Mesenchymal stem cell (in vitro differentiated cells and primary cell): ENCODE measurements at regions not wholly inside any gene's neighbourhood (a gene's known extent, or its start where the extent isn't known, plus 50 kb on each side); places are given as distances from the start of the nearest gene placed in this dataset.
A peak's percentile ranks its signal among the peaks of the same experiment; 100 is the strongest.

Source experiments
- DNase-seq: peaks from one replicate; pipeline ENCODE4 v3.0.0-alpha.2; 2013
- H2AFZ ChIP-seq: one replicate; pipeline ENCODE4 v1.6.1; 2013; ENCODE audit warnings: low read depth, mild to moderate bottlenecking, control low read depth, inconsistent platforms, low read length, moderate library complexity
- H2AK5ac ChIP-seq: 2 replicates; pipeline ENCODE4 v1.6.1; 2013; ENCODE audit warnings: low read length, moderate library complexity, mild to moderate bottlenecking, inconsistent platforms; ENCODE audit not compliant: severe bottlenecking
- H2BK120ac ChIP-seq: one replicate; pipeline ENCODE4 v1.6.1; 2013; ENCODE audit warnings: low read depth, mild to moderate bottlenecking, inconsistent platforms, low read length, moderate library complexity
- H2BK12ac ChIP-seq, 2 experiments: one replicate each; pipeline ENCODE4 v1.6.1; 2013; ENCODE audit warnings: inconsistent platforms in 2 of 2, low read length in 2 of 2, mild to moderate bottlenecking in 2 of 2, moderate library complexity in 2 of 2, control low read depth in 1 of 2
- H2BK15ac ChIP-seq: one replicate; pipeline ENCODE4 v1.6.1; 2013; ENCODE audit warnings: mild to moderate bottlenecking, low read depth, inconsistent platforms; ENCODE audit not compliant: poor library complexity, severe bottlenecking
- H2BK5ac ChIP-seq: 2 replicates; pipeline ENCODE4 v1.6.1; 2013; ENCODE audit warnings: low read depth, mild to moderate bottlenecking, low read length, control low read depth, inconsistent platforms; ENCODE audit not compliant: poor library complexity, severe bottlenecking
- H3K14ac ChIP-seq, 2 experiments: one replicate each; pipeline ENCODE4 v1.6.1; 2013; ENCODE audit warnings: inconsistent platforms in 2 of 2, low read length in 2 of 2, control low read depth in 1 of 2, mild to moderate bottlenecking in 1 of 2, moderate library complexity in 1 of 2
- H3K18ac ChIP-seq, 2 experiments: one replicate each; pipeline ENCODE4 v1.6.1; 2013; ENCODE audit warnings: inconsistent platforms in 2 of 2, low read length in 2 of 2, control low read depth in 1 of 2, low read depth in 1 of 2, mild to moderate bottlenecking in 1 of 2
- H3K23ac ChIP-seq, 2 experiments: one replicate each; pipeline ENCODE4 v1.6.1; 2013; ENCODE audit warnings: inconsistent platforms in 2 of 2, low read length in 2 of 2, mild to moderate bottlenecking in 2 of 2, moderate library complexity in 2 of 2, control low read depth in 1 of 2
- H3K27ac ChIP-seq: 2 replicates; pipeline ENCODE4 v1.5.1; 2013; ENCODE audit warnings: mild to moderate bottlenecking, moderate library complexity, low read length, control low read depth, inconsistent platforms; ENCODE audit not compliant: poor library complexity, severe bottlenecking
- H3K27me3 ChIP-seq, 2 experiments: 2 replicates each; pipeline versions ENCODE4 v1.6.1 to v1.7.0; 2013; ENCODE audit warnings: low read length in 2 of 2, mild to moderate bottlenecking in 2 of 2, moderate library complexity in 2 of 2, control low read depth in 1 of 2, inconsistent platforms in 1 of 2; ENCODE audit not compliant: control insufficient read depth in 1 of 2, insufficient read depth in 1 of 2
- H3K36me3 ChIP-seq, 2 experiments: 2 replicates each; pipeline versions ENCODE4 v1.6.1 to v1.7.0; 2013; ENCODE audit warnings: low read length in 2 of 2, control low read depth in 1 of 2, inconsistent platforms in 1 of 2, low read depth in 1 of 2, mild to moderate bottlenecking in 1 of 2; ENCODE audit not compliant: insufficient read depth in 2 of 2, control insufficient read depth in 1 of 2
- H3K4ac ChIP-seq, 2 experiments: one replicate each; pipeline ENCODE4 v1.6.1; 2013; ENCODE audit warnings: inconsistent platforms in 2 of 2, low read length in 2 of 2, mild to moderate bottlenecking in 2 of 2, moderate library complexity in 2 of 2, control low read depth in 1 of 2, low read depth in 1 of 2
- H3K4me1 ChIP-seq: 2 replicates; pipeline ENCODE4 v1.6.1; 2013; ENCODE audit warnings: low read depth, low read length, control low read depth; ENCODE audit not compliant: control insufficient read depth, insufficient read depth
- H3K4me2 ChIP-seq: 2 replicates; pipeline ENCODE4 v1.6.1; 2013; ENCODE audit warnings: low read length, mild to moderate bottlenecking, inconsistent platforms; ENCODE audit not compliant: poor library complexity, severe bottlenecking
- H3K4me3 ChIP-seq, 2 experiments: 2 replicates each; pipeline versions ENCODE4 v1.5.1 to v1.7.0; 2013; ENCODE audit warnings: low read length in 2 of 2, mild to moderate bottlenecking in 2 of 2, control low read depth in 1 of 2, low read depth in 1 of 2; ENCODE audit not compliant: insufficient read depth in 1 of 2
- H3K79me1 ChIP-seq: replicated peaks from 2 replicates; pipeline ENCODE4 v1.6.1; 2013; ENCODE audit warnings: mild to moderate bottlenecking, control low read depth, low read length, inconsistent platforms; ENCODE audit not compliant: poor library complexity, severe bottlenecking
- H3K9ac ChIP-seq: 2 replicates; pipeline ENCODE4 v1.7.0; 2013; ENCODE audit warnings: mild to moderate bottlenecking, low read length, moderate library complexity
- H3K9me3 ChIP-seq: 2 replicates; pipeline ENCODE4 v1.7.0; 2013; ENCODE audit warnings: mild to moderate bottlenecking, low read length; ENCODE audit not compliant: control insufficient read depth
- H4K8ac ChIP-seq: one replicate; pipeline ENCODE4 v1.6.1; 2013; ENCODE audit warnings: inconsistent platforms, mild to moderate bottlenecking, low read length, moderate library complexity
- H4K91ac ChIP-seq: one replicate; pipeline ENCODE4 v1.6.1; 2013; ENCODE audit warnings: mild to moderate bottlenecking, low read length, inconsistent platforms
- WGBS: methylation state at CpG from one replicate; pipeline ENCODE4 v1.1.7; 2013; ENCODE audit warnings: mixed read lengths; 5-methylcytosine and 5-hydroxymethylcytosine counted together

DNA sequence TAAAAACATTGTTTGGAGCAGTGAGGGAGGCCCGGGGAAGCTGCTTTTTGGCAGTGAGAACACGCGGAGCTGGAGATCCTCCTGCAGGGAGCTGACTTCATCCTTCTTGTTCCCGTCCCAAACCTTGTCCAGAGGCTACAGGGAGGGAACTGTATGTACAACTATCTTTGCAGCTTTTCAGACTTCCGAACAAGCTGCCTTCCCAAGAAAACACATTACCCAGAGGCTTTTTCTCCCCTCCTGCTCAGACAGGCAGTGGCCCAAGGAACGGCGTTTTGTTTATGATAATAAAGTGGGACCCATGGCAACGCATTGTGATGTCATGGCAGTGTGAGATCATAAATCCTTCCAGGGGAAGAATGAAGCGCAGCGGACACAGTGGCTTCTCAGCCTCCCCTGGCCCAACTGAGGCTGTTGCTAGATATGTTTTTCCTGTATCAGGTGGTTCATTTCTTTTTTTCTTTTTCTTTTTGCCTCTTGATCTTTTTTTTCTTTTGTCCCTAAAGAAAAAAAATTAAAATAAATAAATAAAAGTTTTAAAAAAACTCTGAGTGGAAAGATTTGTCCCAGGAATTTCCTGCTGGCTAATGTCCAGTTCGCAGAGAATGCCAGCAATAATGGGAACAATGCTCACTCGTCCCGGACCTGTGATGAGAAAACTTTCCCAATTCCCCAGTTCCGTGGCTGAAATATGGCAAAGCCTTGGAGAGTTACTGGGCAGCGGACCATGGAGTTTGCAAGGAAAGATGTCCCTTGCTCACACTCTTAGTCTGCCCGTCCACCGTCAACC is 103.4 kb upstream of the MAP1LC3B2 start:
- no peaks in the 10 kb centered on the region for H3K36me3 ChIP-seq
- H2BK12ac ChIP-seq = peak overlapping the region; percentile 66 to 85
- peak; percentile 99 for DNase-seq
- H2AK5ac ChIP-seq = no peak overlapping the region
- no peak overlapping the region for H4K91ac ChIP-seq
- peak overlapping the region in 1 of 2 experiments; percentile 40 for H3K4ac ChIP-seq
- H3K79me1 ChIP-seq = no peaks in the 10 kb centered on the region
- no peak overlapping the region for H2BK15ac ChIP-seq
- peak overlapping the region; percentile 34 for H3K4me2 ChIP-seq
- no peaks in the 10 kb centered on the region for H3K9me3 ChIP-seq
- H4K8ac ChIP-seq = peak overlapping the region; percentile 59
- H3K27ac ChIP-seq = peak overlapping the region; percentile 60
- no peak overlapping the region for H2BK5ac ChIP-seq
- no peak overlapping the region for H2BK120ac ChIP-seq
- H3K18ac ChIP-seq = peak overlapping the region; percentile 57 to 77
- no peak overlapping the region for H2AFZ ChIP-seq
- no peak overlapping the region for H3K14ac ChIP-seq
- peak overlapping the region; percentile 93 for H3K9ac ChIP-seq
- 31% methylated on average over 14 of the region's 17 CpGs for WGBS
- no peak overlapping the region for H3K23ac ChIP-seq
- H3K4me1 ChIP-seq = peaks cover 17% of the 10 kb centered on the region
- H3K27me3 ChIP-seq = no peaks in the 10 kb centered on the region
- H3K4me3 ChIP-seq = peak overlapping the region in 1 of 2 experiments; percentile 42

DNA sequence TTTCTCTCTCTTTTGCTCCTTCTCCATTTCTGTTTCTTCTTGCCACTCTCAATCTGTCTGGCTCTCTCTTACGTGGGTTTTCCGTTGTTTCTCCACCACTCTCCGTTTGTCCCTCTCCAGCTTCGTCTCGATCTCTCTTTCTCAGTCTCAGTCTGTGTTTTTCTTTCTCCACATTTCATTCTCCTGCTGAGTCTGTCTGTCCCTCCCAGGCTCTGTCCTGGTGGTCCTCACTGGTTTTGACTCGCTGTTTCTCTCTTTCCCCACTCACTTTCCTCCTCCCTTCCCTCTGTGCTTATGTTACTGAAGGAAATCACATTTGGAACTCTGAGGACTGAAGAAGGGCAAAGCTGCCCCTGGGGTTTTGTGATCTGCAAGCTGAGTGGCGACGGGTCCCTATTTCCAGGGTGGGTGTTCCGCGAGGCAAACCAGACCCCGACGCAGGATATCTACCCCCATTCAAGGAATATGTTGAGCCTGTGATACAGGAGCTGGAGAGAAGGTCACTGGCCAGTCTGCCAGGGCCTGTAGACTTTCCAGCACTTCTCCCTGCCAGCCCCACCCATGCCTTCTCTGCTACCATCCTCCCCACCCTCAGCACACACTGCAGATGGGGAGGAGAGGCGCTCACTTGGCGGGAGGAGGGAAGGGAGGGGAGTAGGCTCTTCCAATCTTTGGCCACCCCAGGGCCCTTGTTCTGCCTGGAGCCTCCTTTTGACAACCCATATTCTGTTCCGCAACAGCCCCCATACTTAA is 102.7 kb upstream of the MAP1LC3B2 start:
- peak; percentile 25 for DNase-seq
- Histone ChIP-seq H3K9me3 (no peaks in the 10 kb centered on the region), H3K4me1 (peaks cover 17% of the 10 kb centered on the region), H2BK15ac (no peak overlapping the region), H3K4ac (peak overlapping the region; percentile 40 to 57), H3K4me2 (peak overlapping the region; percentile 7), H4K8ac (peak overlapping the region; percentile 71), H3K27me3 (no peaks in the 10 kb centered on the region), H3K23ac (no peak overlapping the region), H3K36me3 (no peaks in the 10 kb centered on the region), H2BK120ac (peak overlapping the region; percentile 2), H2AK5ac (peak overlapping the region; percentile 40), H3K79me1 (no peaks in the 10 kb centered on the region), H3K14ac (no peak overlapping the region), H3K4me3 (peak overlapping the region in 1 of 2 experiments; percentile 42), H3K9ac (peak overlapping the region; percentile 93), H3K27ac (peak overlapping the region; percentile 33), H2BK12ac (peak overlapping the region; percentile 66 to 85), H3K18ac (peak overlapping the region; percentile 57 to 77), H4K91ac (peak overlapping the region; percentile 66), H2BK5ac (no peak overlapping the region), H2AFZ (no peak overlapping the region)
- 80% methylated on average over 14 of the region's 15 CpGs for WGBS

DNA sequence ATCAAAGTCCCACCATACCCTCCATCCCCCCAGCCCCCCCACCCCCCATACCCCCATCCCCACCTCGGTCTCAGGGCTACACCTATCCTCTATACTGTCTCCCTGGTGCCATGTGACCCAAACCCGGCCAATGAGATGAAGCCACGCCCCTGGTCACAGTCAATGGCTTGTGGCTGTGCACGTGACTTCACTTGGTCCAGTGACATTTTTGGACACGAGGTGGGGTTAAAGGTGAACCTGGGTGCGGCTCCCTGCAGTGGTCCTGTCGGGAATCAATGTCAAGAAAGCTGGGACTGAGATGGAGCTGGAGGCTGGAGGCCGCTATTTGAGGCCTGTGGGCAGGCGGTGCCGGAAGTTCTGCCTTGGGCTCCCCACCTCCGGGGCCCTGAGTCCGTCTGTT is 100.7 kb upstream of the MAP1LC3B2 start:
- Histone ChIP-seq H3K9ac (no peak overlapping the region), H2AFZ (no peak overlapping the region), H2BK12ac (no peak overlapping the region), H2BK120ac (no peak overlapping the region), H3K27me3 (no peaks in the 10 kb centered on the region), H4K8ac (no peak overlapping the region), H2BK5ac (no peak overlapping the region), H3K14ac (no peak overlapping the region), H2AK5ac (no peak overlapping the region), H3K18ac (no peak overlapping the region), H4K91ac (no peak overlapping the region), H3K79me1 (no peaks in the 10 kb centered on the region), H3K4me2 (no peak overlapping the region), H3K4me1 (peaks cover 17% of the 10 kb centered on the region), H3K4me3 (no peak overlapping the region), H3K4ac (no peak overlapping the region), H3K9me3 (no peaks in the 10 kb centered on the region), H3K23ac (no peak overlapping the region), H3K36me3 (no peaks in the 10 kb centered on the region), H2BK15ac (no peak overlapping the region), H3K27ac (no peak overlapping the region)
- DNase-seq = no peak
- whole genome bisulfite sequencing = 94% methylated on average over 12 of the region's 12 CpGs
